T-cell (primary cell): ENCODE measurements at regions not wholly inside any gene's neighbourhood (a gene's known extent, or its start where the extent isn't known, plus 50 kb on each side); places are given as distances from the start of the nearest gene placed in this dataset.

ENCODE experiments used
- ATAC-seq, 4 experiments: fragments of 200-7000 bp in 3 of 4; fragments of 150-1000 bp in 1 of 4; cut with Tn5 transposase; replicated peaks in 1 of 4; 1 replicate in 3 of 4; 2 replicates in 1 of 4; pipeline ENCODE4 v1.10.0; 2021; ENCODE audit warnings: moderate library complexity in 3 of 4, mild to moderate bottlenecking in 2 of 4, moderate number of reproducible peaks in 1 of 4
- CTCF ChIA-PET, 2 donors: fragments of 300-600 bp; sonication (Branson Sonifier 250); formaldehyde crosslinking; loops; one replicate each; lab custom pipeline; 2022; ENCODE audit warnings: antibody characterized with exemption in 2 of 2; lab: Charles Lee
- POLR2A ChIA-PET, 2 donors: fragments of 300-600 bp; sonication (Branson Sonifier 250); formaldehyde crosslinking; loops; one replicate each; lab custom pipeline; 2022; ENCODE audit warnings: antibody characterized with exemption in 2 of 2; lab: Charles Lee
- DNase-seq, 35 experiments: peaks; one replicate each; pipeline versions ENCODE4 v3.0.0 to v3.0.0-alpha.2; 2013 to 2023
- H3K27ac ChIP-seq: one replicate; pipeline ENCODE4 v1.5.1; 2013; ENCODE audit warnings: low read length
- H3K27me3 ChIP-seq, 2 experiments: replicated peaks in 1 of 2; 1 replicate in 1 of 2; 2 replicates in 1 of 2; pipeline versions ENCODE4 v1.6.1 to v1.7.0; 2013; ENCODE audit warnings: low read length in 1 of 2, mixed read lengths in 1 of 2; ENCODE audit not compliant: control insufficient read depth in 2 of 2, insufficient read depth in 2 of 2; ENCODE audit errors: extremely low read depth in 1 of 2
- H3K36me3 ChIP-seq, 2 donors: 1 replicate in 1 of 2; 2 replicates in 1 of 2; pipeline versions ENCODE4 v1.6.1 to v1.7.0; 2013; ENCODE audit warnings: low read length in 1 of 2; ENCODE audit not compliant: control insufficient read depth in 2 of 2, insufficient read depth in 1 of 2; ENCODE audit errors: extremely low read depth in 1 of 2
- H3K4me1 ChIP-seq, 2 experiments: 1 replicate in 1 of 2; 2 replicates in 1 of 2; pipeline versions ENCODE4 v1.6.1 to v1.7.0; 2013; ENCODE audit warnings: low read length in 2 of 2, mixed read lengths in 1 of 2; ENCODE audit not compliant: insufficient read depth in 2 of 2, control insufficient read depth in 1 of 2; ENCODE audit errors: extremely low read depth in 1 of 2
- H3K4me3 ChIP-seq, 2 donors: 1 replicate in 1 of 2; 2 replicates in 1 of 2; pipeline versions ENCODE4 v1.5.1 to v1.7.0; 2013; ENCODE audit warnings: mild to moderate bottlenecking in 2 of 2, low read length in 1 of 2, moderate library complexity in 1 of 2; ENCODE audit not compliant: control insufficient read depth in 1 of 2; ENCODE audit errors: extremely low read depth in 1 of 2
- H3K9me3 ChIP-seq: 2 replicates; pipeline ENCODE4 v1.7.0; 2013
- H3K27ac Mint-ChIP-seq, 2 donors: one replicate each; pipeline ENCODE4 v1.8.0; 2020 to 2021; ENCODE audit warnings: mild to moderate bottlenecking in 2 of 2, mixed read lengths in 2 of 2
- H3K27me3 Mint-ChIP-seq, 2 donors: one replicate each; pipeline ENCODE4 v1.8.0; 2021 to 2022; ENCODE audit warnings: mixed read lengths in 2 of 2
- H3K36me3 Mint-ChIP-seq: one replicate; pipeline ENCODE4 v1.8.0; 2021; ENCODE audit warnings: mixed read lengths
- H3K4me1 Mint-ChIP-seq, 3 donors: one replicate each; pipeline ENCODE4 v1.8.0; 2020 to 2022; ENCODE audit warnings: mixed read lengths in 3 of 3, mild to moderate bottlenecking in 1 of 3
- H3K4me3 Mint-ChIP-seq, 3 donors: one replicate each; pipeline ENCODE4 v1.8.0; 2020 to 2022; ENCODE audit warnings: mild to moderate bottlenecking in 3 of 3, mixed read lengths in 3 of 3, moderate library complexity in 3 of 3
- H3K9me3 Mint-ChIP-seq, 3 donors: one replicate each; pipeline ENCODE4 v1.8.0; 2020 to 2022; ENCODE audit warnings: mixed read lengths in 3 of 3
- WGBS: methylation state at CpG from one replicate; pipeline ENCODE4 v1.1.5; 2013; ENCODE audit warnings: missing lambda C conversion rate; ENCODE audit not compliant: insufficient coverage; 5-methylcytosine and 5-hydroxymethylcytosine counted together

GRCh38 chr4:123580981-123581664 is 184.5 kb downstream of the SPRY1 start:
- ATAC-seq (no peak), DNase-seq (no peak)
- Mint-ChIP-seq H3K27ac (no peak overlapping the region), H3K9me3 (peaks cover 17 to 19% (median 18%) of the 10 kb centered on the region in 3 donors), H3K4me3 (no peak overlapping the region), H3K36me3 (peaks cover 2% of the 10 kb centered on the region), H3K4me1 (no peaks in the 10 kb centered on the region), H3K27me3 (no peaks in the 10 kb centered on the region)
- Histone ChIP-seq H3K4me1 (no peaks in the 10 kb centered on the region), H3K36me3 (no peaks in the 10 kb centered on the region), H3K27me3 (no peaks in the 10 kb centered on the region), H3K4me3 (no peak overlapping the region), H3K9me3 (peaks cover 5% of the 10 kb centered on the region), H3K27ac (no peak overlapping the region)
- CTCF ChIA-PET: no interaction called here
- WGBS: 95% methylated on average over 7 of the region's 8 CpGs
- POLR2A ChIA-PET: no interaction called here

GRCh38 chr4:123581802-123582201 is 185.2 kb downstream of the SPRY1 start:
- no peak overlapping the region for H3K4me3 ChIP-seq
- H3K9me3 ChIP-seq: peaks cover 5% of the 10 kb centered on the region
- ChIA-PET CTCF (interaction anchor here in 1 of 2 donors (1.2 kb wide), 1 partner anchor 17 kb away, joined by 3 read pairs; no protein-coding TSS in a partner anchor), POLR2A (interaction anchor here in 1 of 2 donors (0.6 kb wide), 1 partner anchor 89 kb away, joined by 3 read pairs; no protein-coding TSS in a partner anchor)
- Mint-ChIP-seq H3K4me3 (no peak overlapping the region), H3K9me3 (peaks cover 17 to 19% (median 18%) of the 10 kb centered on the region in 3 donors), H3K4me1 (no peaks in the 10 kb centered on the region), H3K27ac (no peak overlapping the region), H3K27me3 (no peaks in the 10 kb centered on the region), H3K36me3 (peaks cover 2% of the 10 kb centered on the region)
- DNase-seq (no peak), ATAC-seq (no peak)
- no peaks in the 10 kb centered on the region for H3K36me3 ChIP-seq
- no peaks in the 10 kb centered on the region for H3K4me1 ChIP-seq
- no CpG with 5 or more reads among the region's 3 CpGs for WGBS
- H3K27me3 ChIP-seq: no peaks in the 10 kb centered on the region
- no peak overlapping the region for H3K27ac ChIP-seq

- ATAC-seq (no peak), DNase-seq (no peak)
- Histone ChIP-seq H3K27ac (no peak overlapping the region), H3K27me3 (no peaks in the 10 kb centered on the region), H3K4me1 (no peaks in the 10 kb centered on the region), H3K4me3 (no peak overlapping the region), H3K36me3 (no peaks in the 10 kb centered on the region), H3K9me3 (peaks cover 5% of the 10 kb centered on the region)
- Mint-ChIP-seq H3K27me3 (no peaks in the 10 kb centered on the region), H3K9me3 (peaks cover 17 to 19% (median 18%) of the 10 kb centered on the region in 3 donors), H3K36me3 (peaks cover 2% of the 10 kb centered on the region), H3K27ac (no peak overlapping the region), H3K4me1 (no peaks in the 10 kb centered on the region), H3K4me3 (no peak overlapping the region)
- WGBS: no CpG with 5 or more reads among the region's 2 CpGs
- ChIA-PET POLR2A (interaction anchor here in 1 of 2 donors (0.6 kb wide), 1 partner anchor 66 kb away, joined by 3 read pairs; no protein-coding TSS in a partner anchor), CTCF (interaction anchor here in 1 of 2 donors (1.2 kb wide), 1 partner anchor 18 kb away, joined by 3 read pairs; no protein-coding TSS in a partner anchor)
Measured at GRCh38 chr4:123583043-123583442, 186.4 kb downstream of the SPRY1 start.

- Histone ChIP-seq H3K27me3 (no peaks in the 10 kb centered on the region), H3K27ac (no peak overlapping the region), H3K9me3 (peaks cover 5% of the 10 kb centered on the region), H3K4me3 (no peak overlapping the region), H3K4me1 (no peaks in the 10 kb centered on the region), H3K36me3 (no peaks in the 10 kb centered on the region)
- POLR2A ChIA-PET: no interaction called here
- Mint-ChIP-seq H3K4me1 (no peaks in the 10 kb centered on the region), H3K27me3 (no peaks in the 10 kb centered on the region), H3K4me3 (no peak overlapping the region), H3K9me3 (peaks cover 13 to 19% (median 17%) of the 10 kb centered on the region in 3 donors), H3K27ac (no peak overlapping the region), H3K36me3 (peaks cover 2% of the 10 kb centered on the region)
- WGBS: no CpG with 5 or more reads among the region's 2 CpGs
- CTCF ChIA-PET: no interaction called here
- DNase-seq (no peak), ATAC-seq (no peak)
Measured at GRCh38 chr4:123585111-123585510, 188.5 kb downstream of the SPRY1 start.

- ChIA-PET POLR2A (no interaction called here), CTCF (no interaction called here)
- Histone ChIP-seq H3K4me1 (no peaks in the 10 kb centered on the region), H3K9me3 (no peaks in the 10 kb centered on the region), H3K4me3 (no peak overlapping the region), H3K27me3 (no peaks in the 10 kb centered on the region), H3K36me3 (no peaks in the 10 kb centered on the region), H3K27ac (no peak overlapping the region)
- Mint-ChIP-seq H3K27ac (no peak overlapping the region), H3K4me1 (no peaks in the 10 kb centered on the region), H3K4me3 (no peak overlapping the region), H3K36me3 (no peaks in the 10 kb centered on the region), H3K27me3 (no peaks in the 10 kb centered on the region), H3K9me3 (no peaks in the 10 kb centered on the region)
- DNase-seq: no peak
- 100% methylated on average over 1 of the region's 8 CpGs for WGBS
- no peak for ATAC-seq
Measured at GRCh38 chr4:123587983-123588494, 191.4 kb downstream of the SPRY1 start.

- ChIA-PET POLR2A (no interaction called here), CTCF (no interaction called here)
- Histone ChIP-seq H3K4me1 (no peaks in the 10 kb centered on the region), H3K27ac (no peak overlapping the region), H3K4me3 (no peak overlapping the region), H3K36me3 (no peaks in the 10 kb centered on the region), H3K9me3 (no peaks in the 10 kb centered on the region), H3K27me3 (no peaks in the 10 kb centered on the region)
- H3K27ac Mint-ChIP-seq: no peak overlapping the region
- no peaks in the 10 kb centered on the region for H3K36me3 Mint-ChIP-seq
- H3K4me1 Mint-ChIP-seq: peaks cover 0 to 5% (median 0%) of the 10 kb centered on the region in 3 donors
- no peaks in the 10 kb centered on the region for H3K27me3 Mint-ChIP-seq
- no peaks in the 10 kb centered on the region for H3K9me3 Mint-ChIP-seq
- no peak overlapping the region for H3K4me3 Mint-ChIP-seq
- no peak for ATAC-seq
- WGBS: 95% methylated on average over 4 of the region's 8 CpGs
- DNase-seq: no peak
Measured at GRCh38 chr4:123588631-123589241, 192.1 kb downstream of the SPRY1 start.
